GM19328 (cell line): ENCODE measurements at regions not wholly inside any gene's neighbourhood (a gene's known extent, or its start where the extent isn't known, plus 50 kb on each side); places are given as distances from the start of the nearest gene placed in this dataset.
A peak's percentile ranks its signal among the peaks of the same experiment; 100 is the strongest.
"Not testable (repeated sequence)": the region's sequence is repeated elsewhere in the genome, so short reads cannot be mapped to it uniquely, and the experiment has no call there.

Source experiments
- ATAC-seq: cut with Tn5 transposase; IDR thresholded peaks from one replicate; pipeline ENCODE4 v1.9.1; 2021; ENCODE audit warnings: mild to moderate bottlenecking, moderate library complexity; ENCODE audit not compliant: unreplicated experiment

- no peak for ATAC-seq
Measured at GRCh38 chr9:78437806-78438205, 140.9 kb downstream of the PSAT1 start.

GRCh38 chr9:78438211-78438610, 141.3 kb downstream of the PSAT1 start:
- no peak for ATAC-seq

GRCh38 chr9:78438780-78439179, 141.9 kb downstream of the PSAT1 start:
- ATAC-seq: no peak

- ATAC-seq: peak; percentile 81
Measured at GRCh38 chr9:78439190-78439865, 142.4 kb downstream of the PSAT1 start.

GRCh38 chr9:78439866-78440830, 143.2 kb downstream of the PSAT1 start:
- ATAC-seq: no peak

- ATAC-seq: no peak
Measured at GRCh38 chr9:78441396-78441795, 144.5 kb downstream of the PSAT1 start.

- no peak for ATAC-seq
Measured at GRCh38 chr9:78441822-78442431, 145.0 kb downstream of the PSAT1 start.

GRCh38 chr9:78442577-78442976, 145.7 kb downstream of the PSAT1 start:
- not testable (repeated sequence) for ATAC-seq

- no peak for ATAC-seq
Measured at GRCh38 chr9:78443946-78444345, 147.0 kb downstream of the PSAT1 start.

- no peak for ATAC-seq
Measured at GRCh38 chr9:78448960-78449673, 152.2 kb downstream of the PSAT1 start.

- ATAC-seq: no peak
Measured at GRCh38 chr9:78453450-78453849, 156.5 kb downstream of the PSAT1 start.

- ATAC-seq: no peak
Measured at GRCh38 chr9:78462611-78463010, 165.7 kb downstream of the PSAT1 start.

GRCh38 chr9:78463750-78464149, 166.8 kb downstream of the PSAT1 start:
- ATAC-seq: no peak

- ATAC-seq: no peak
Measured at GRCh38 chr9:78468231-78468630, 171.3 kb downstream of the PSAT1 start.

- no peak for ATAC-seq
Measured at GRCh38 chr9:78468974-78469576, 172.2 kb downstream of the PSAT1 start.

- ATAC-seq: no peak
Measured at GRCh38 chr9:78470216-78470615, 173.3 kb downstream of the PSAT1 start.

GRCh38 chr9:78470741-78471140, 173.8 kb downstream of the PSAT1 start:
- no peak for ATAC-seq

GRCh38 chr9:78472111-78472510, 175.2 kb downstream of the PSAT1 start:
- no peak for ATAC-seq

GRCh38 chr9:78479441-78479840, 182.5 kb downstream of the PSAT1 start:
- no peak for ATAC-seq

GRCh38 chr9:78486661-78487060, 189.7 kb downstream of the PSAT1 start:
- ATAC-seq: no peak

- ATAC-seq: no peak
Measured at GRCh38 chr9:78490231-78490630, 193.3 kb downstream of the PSAT1 start.
